GM18520 (cell line): ENCODE measurements at regions not wholly inside any gene's neighbourhood (a gene's known extent, or its start where the extent isn't known, plus 50 kb on each side); places are given as distances from the start of the nearest gene placed in this dataset.

Source experiments
- ATAC-seq: cut with Tn5 transposase; IDR thresholded peaks from one replicate; pipeline ENCODE4 v1.9.1; 2021; ENCODE audit not compliant: unreplicated experiment

GRCh38 chr2:183993052-183993451 lies 605.3 kb upstream of the ZNF804A start:
- ATAC-seq, result no peak

GRCh38 chr2:183995632-183996031 lies 602.7 kb upstream of the ZNF804A start:
- ATAC-seq, result no peak

GRCh38 chr2:183996825-183997793 lies 601.2 kb upstream of the ZNF804A start:
- ATAC-seq, result no peak

GRCh38 chr2:183998041-183998796 lies 600.1 kb upstream of the ZNF804A start:
- ATAC-seq, result peak; percentile 100

- ATAC-seq, result no peak
These were observed 599.5 kb upstream of the ZNF804A start for GRCh38 chr2:183998797-183999190.

- ATAC-seq, result peak; percentile 95
These were observed 593.9 kb upstream of the ZNF804A start for GRCh38 chr2:184004289-184004947.

GRCh38 chr2:184004948-184005672 lies 593.2 kb upstream of the ZNF804A start:
- ATAC-seq, result peak; percentile 23

- no peak for ATAC-seq
These were observed 591.3 kb upstream of the ZNF804A start for GRCh38 chr2:184006998-184007397.

- no peak for ATAC-seq
These were observed 571.4 kb upstream of the ZNF804A start for GRCh38 chr2:184026961-184027360.

- no peak for ATAC-seq
These were observed 568.1 kb upstream of the ZNF804A start for GRCh38 chr2:184030245-184030644.

- ATAC-seq, result no peak
These were observed 567.3 kb upstream of the ZNF804A start for GRCh38 chr2:184030989-184031388.

GRCh38 chr2:184031402-184032147 lies 566.8 kb upstream of the ZNF804A start:
- no peak for ATAC-seq

- ATAC-seq, result no peak
These were observed 565.3 kb upstream of the ZNF804A start for GRCh38 chr2:184032983-184033382.

GRCh38 chr2:184037273-184037672 lies 561.1 kb upstream of the ZNF804A start:
- ATAC-seq, result no peak

GRCh38 chr2:184039493-184039892 lies 558.8 kb upstream of the ZNF804A start:
- no peak for ATAC-seq

- no peak for ATAC-seq
These were observed 558.1 kb upstream of the ZNF804A start for GRCh38 chr2:184040230-184040629.

GRCh38 chr2:184041077-184041476 lies 557.3 kb upstream of the ZNF804A start:
- ATAC-seq, result no peak

- no peak for ATAC-seq
These were observed 556.6 kb upstream of the ZNF804A start for GRCh38 chr2:184041777-184042176.

GRCh38 chr2:184047536-184047935 lies 550.8 kb upstream of the ZNF804A start:
- no peak for ATAC-seq

GRCh38 chr2:184049566-184049965 lies 548.8 kb upstream of the ZNF804A start:
- ATAC-seq, result no peak
